ENCODE measurements at regions not wholly inside any gene's neighbourhood (a gene's known extent, or its start where the extent isn't known, plus 50 kb on each side); places are given as distances from the start of the nearest gene placed in this dataset.
"Not testable (repeated sequence)": the region's sequence is repeated elsewhere in the genome, so short reads cannot be mapped to it uniquely, and the experiment has no call there.

GRCh38 chr10:129213996-129214395 lies 253.0 kb upstream of the MGMT start:
- DNase-seq (ENCODE audit: low spot score) = not testable (repeated sequence)

- DNase-seq (ENCODE audit: low spot score) = no peak
Measured at GRCh38 chr10:129219364-129219763, 247.7 kb upstream of the MGMT start.

- DNase-seq (ENCODE audit: low spot score) = no peak
Measured at GRCh38 chr10:129222436-129222835, 244.6 kb upstream of the MGMT start.

- DNase-seq (ENCODE audit: low spot score) = no peak
Measured at GRCh38 chr10:129223363-129223762, 243.7 kb upstream of the MGMT start.

GRCh38 chr10:129224065-129224464 lies 243.0 kb upstream of the MGMT start:
- DNase-seq (ENCODE audit: low spot score) = no peak

- no peak for DNase-seq (ENCODE audit: low spot score)
Measured at GRCh38 chr10:129231821-129232220, 235.2 kb upstream of the MGMT start.

- peak; percentile 11 for DNase-seq (ENCODE audit: low spot score)
Measured at GRCh38 chr10:129233351-129234148, 233.5 kb upstream of the MGMT start.

- DNase-seq (ENCODE audit: low spot score) = no peak
Measured at GRCh38 chr10:129236274-129236691, 230.8 kb upstream of the MGMT start.

- DNase-seq (ENCODE audit: low spot score) = no peak
Measured at GRCh38 chr10:129241461-129241860, 225.6 kb upstream of the MGMT start.

GRCh38 chr10:129244298-129244697 lies 222.7 kb upstream of the MGMT start:
- DNase-seq (ENCODE audit: low spot score) = no peak

- DNase-seq (ENCODE audit: low spot score) = no peak
Measured at GRCh38 chr10:129244757-129245156, 222.3 kb upstream of the MGMT start.

- peak; percentile 5 for DNase-seq (ENCODE audit: low spot score)
Measured at GRCh38 chr10:129253161-129253864, 213.7 kb upstream of the MGMT start.

GRCh38 chr10:129253865-129254179 lies 213.2 kb upstream of the MGMT start:
- no peak for DNase-seq (ENCODE audit: low spot score)

- no peak for DNase-seq (ENCODE audit: low spot score)
Measured at GRCh38 chr10:129258283-129258923, 208.6 kb upstream of the MGMT start.

- DNase-seq (ENCODE audit: low spot score) = no peak
Measured at GRCh38 chr10:129259128-129259815, 207.8 kb upstream of the MGMT start.

GRCh38 chr10:129272176-129272575 lies 194.9 kb upstream of the MGMT start:
- DNase-seq (ENCODE audit: low spot score) = no peak

- no peak for DNase-seq (ENCODE audit: low spot score)
Measured at GRCh38 chr10:129272866-129273650, 194.0 kb upstream of the MGMT start.

- DNase-seq (ENCODE audit: low spot score) = no peak
Measured at GRCh38 chr10:129273860-129274259, 193.2 kb upstream of the MGMT start.

- no peak for DNase-seq (ENCODE audit: low spot score)
Measured at GRCh38 chr10:129274748-129275474, 192.1 kb upstream of the MGMT start.

GRCh38 chr10:129275886-129276285 lies 191.2 kb upstream of the MGMT start:
- no peak for DNase-seq (ENCODE audit: low spot score)

- no peak for DNase-seq (ENCODE audit: low spot score)
Measured at GRCh38 chr10:129277084-129277483, 190.0 kb upstream of the MGMT start.
